Astrocyte of the cerebellum (primary cell): ENCODE measurements at regions not wholly inside any gene's neighbourhood (a gene's known extent, or its start where the extent isn't known, plus 50 kb on each side); places are given as distances from the start of the nearest gene placed in this dataset.

Experiments
- DNase-seq: peaks from one replicate; pipeline ENCODE4 v3.0.0-alpha.2; 2011; ENCODE audit warnings: low read depth
- H3K4me3 ChIP-seq: 2 replicates; pipeline ENCODE4 v1.5.1; 2011; ENCODE audit warnings: mild to moderate bottlenecking, low read depth, low read length, moderate library complexity
- in situ Hi-C: cut with HindIII; loops from 2 replicates; pipeline ENCODE4 v1.10.0; 2017; ENCODE audit warnings: low sequenced_read_pairs
- TF ChIP-seq, protein P1 (sequence below): IDR thresholded peaks from 2 replicates; pipeline ENCODE4 v1.5.1; 2012; ENCODE audit warnings: low read length, low read depth, moderate library complexity, mild to moderate bottlenecking; ENCODE audit errors: missing control alignments

DNA sequence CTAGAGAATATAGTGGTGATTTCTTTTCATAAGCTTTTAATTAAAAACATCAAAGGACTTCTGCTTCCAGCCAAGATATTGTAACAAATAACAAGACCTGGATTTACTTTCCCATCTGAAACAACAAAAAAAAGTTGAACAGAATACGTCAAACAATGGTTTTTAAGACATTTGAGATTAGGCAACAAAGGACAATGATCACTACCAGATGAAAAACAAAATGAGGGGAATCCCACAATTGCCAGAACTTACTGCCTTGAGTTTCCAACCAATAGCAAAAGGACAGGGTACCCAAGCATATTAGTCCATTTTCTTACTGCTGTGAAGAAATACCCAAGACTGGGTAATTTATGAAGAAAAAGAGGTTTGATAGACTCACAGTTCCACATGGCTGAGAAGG is 341.4 kb upstream of the INTU start:
- H3K4me3 ChIP-seq, result no peak overlapping the region
- TF ChIP-seq, protein P1, sequence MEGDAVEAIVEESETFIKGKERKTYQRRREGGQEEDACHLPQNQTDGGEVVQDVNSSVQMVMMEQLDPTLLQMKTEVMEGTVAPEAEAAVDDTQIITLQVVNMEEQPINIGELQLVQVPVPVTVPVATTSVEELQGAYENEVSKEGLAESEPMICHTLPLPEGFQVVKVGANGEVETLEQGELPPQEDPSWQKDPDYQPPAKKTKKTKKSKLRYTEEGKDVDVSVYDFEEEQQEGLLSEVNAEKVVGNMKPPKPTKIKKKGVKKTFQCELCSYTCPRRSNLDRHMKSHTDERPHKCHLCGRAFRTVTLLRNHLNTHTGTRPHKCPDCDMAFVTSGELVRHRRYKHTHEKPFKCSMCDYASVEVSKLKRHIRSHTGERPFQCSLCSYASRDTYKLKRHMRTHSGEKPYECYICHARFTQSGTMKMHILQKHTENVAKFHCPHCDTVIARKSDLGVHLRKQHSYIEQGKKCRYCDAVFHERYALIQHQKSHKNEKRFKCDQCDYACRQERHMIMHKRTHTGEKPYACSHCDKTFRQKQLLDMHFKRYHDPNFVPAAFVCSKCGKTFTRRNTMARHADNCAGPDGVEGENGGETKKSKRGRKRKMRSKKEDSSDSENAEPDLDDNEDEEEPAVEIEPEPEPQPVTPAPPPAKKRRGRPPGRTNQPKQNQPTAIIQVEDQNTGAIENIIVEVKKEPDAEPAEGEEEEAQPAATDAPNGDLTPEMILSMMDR, result no peak
- no peak for DNase-seq
- in situ Hi-C loops, result no loop called here

DNA sequence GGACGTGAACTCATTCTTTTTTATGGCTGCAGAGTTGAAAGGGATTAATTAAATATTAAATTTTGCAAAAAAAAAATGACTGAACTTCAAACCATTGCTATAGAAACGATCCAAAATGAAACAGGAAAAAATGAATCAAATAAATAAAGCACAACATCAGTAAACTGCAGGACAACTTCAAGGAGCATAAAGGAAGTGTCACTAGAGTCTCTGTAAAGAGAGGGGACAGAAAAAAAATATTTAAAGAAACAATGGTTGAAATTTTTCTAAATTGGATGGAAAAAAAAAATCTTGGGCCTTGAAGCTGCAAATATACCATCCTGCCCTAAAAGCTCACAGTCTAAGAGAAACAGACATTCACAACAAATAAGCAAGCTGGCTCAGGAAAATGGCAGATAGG is 339.3 kb upstream of the INTU start:
- in situ Hi-C loops, result no loop called here
- no peak overlapping the region for H3K4me3 ChIP-seq
- TF ChIP-seq, protein P1, result no peak
- no peak for DNase-seq

DNA sequence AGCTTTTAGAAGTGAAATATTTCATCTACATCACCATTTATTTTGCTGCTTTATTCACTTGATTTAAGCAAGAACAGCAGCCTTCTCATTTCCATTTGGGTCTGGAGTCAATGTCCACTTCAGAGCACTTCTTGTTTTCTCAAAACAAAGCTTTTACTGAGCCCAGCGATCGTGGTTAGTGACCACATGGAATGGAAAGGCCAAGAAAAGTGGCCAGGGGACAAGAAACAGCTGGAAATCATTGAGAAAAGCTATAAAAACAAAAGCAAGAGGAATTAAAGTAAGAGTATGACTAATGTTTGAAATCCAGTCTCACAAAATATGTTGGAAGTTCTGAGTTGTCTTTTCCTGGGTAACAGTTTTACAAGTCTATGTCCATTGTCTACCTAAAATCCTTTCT is 328.4 kb upstream of the INTU start:
- peak; percentile 85 for DNase-seq
- no peak overlapping the region for H3K4me3 ChIP-seq
- in situ Hi-C loops, result no loop called here
- TF ChIP-seq, protein P1, result no peak

DNA sequence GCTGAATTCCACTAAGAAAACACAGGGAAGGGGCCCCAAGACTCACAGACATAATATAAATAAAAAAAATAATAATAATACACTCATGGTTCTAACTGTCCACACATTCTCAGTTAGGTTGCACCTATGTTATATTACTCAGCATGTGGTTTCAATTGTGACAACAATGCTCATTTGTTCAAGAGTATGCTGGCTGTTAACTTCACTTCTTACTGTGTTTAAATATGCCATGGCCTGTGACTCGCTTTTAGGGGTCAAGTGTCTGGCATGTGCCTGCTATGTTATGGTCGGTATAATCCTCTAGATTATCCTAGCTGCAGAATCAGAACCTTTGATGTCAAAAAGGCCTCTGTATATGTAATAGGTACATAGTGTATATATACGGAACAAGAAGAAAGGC is 324.8 kb upstream of the INTU start:
- in situ Hi-C loops, result no loop called here
- TF ChIP-seq, protein P1, result no peak
- DNase-seq, result no peak
- H3K4me3 ChIP-seq, result no peak overlapping the region

DNA sequence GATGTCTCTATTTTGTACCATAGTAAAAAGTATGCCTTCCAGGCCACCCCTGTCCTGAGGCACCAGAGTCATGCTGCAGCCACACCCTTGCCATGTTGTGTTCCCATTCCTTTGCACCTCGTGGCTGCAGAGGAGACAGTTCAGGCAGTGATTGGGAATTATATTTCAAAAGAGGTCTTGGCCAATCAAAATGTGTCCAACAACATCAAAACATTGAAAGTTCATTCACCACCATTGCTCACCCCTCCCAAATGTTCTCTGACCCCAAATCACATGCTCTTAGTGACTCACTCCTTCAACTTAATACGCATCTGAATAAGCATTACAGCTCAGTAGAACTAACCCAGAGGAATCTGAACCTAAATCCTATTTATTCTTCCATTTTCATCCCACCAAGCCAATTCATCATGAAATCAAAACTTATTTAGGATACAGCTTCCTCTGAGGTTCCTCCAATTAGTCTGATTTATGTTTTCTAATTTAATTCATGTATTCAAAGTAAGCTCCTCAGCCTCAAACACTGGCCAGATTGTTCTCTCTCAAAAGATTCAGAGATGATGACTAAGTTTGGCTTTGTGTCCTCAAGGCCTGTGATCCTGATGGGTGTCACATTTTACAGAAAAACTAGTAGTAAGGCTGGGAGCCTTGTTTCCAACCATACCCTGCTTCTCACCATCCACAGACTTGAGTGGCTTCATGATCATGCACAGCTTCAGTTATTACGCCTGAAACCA is 323.2 kb upstream of the INTU start:
- TF ChIP-seq, protein P1, result no peak
- in situ Hi-C loops, result no loop called here
- DNase-seq, result no peak
- H3K4me3 ChIP-seq, result no peak overlapping the region

DNA sequence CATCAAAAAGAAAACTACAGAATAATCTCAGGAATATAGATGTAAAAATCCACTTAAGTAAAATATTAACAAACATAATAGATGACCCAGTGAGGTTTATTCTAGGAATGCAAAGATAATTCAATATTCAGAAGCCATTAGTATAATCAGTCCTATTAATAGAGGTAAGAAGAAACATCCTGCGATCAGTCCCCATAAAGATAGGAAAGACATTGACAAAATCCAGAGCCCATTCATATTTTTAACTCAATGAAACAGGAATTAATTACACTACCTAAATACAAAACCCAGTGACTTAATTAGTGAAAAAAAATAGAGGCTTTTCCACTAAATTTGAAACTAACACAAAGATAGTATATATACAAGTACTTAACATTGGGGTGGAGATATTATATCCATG is 321.4 kb upstream of the INTU start:
- in situ Hi-C loops, result no loop called here
- TF ChIP-seq, protein P1, result no peak
- DNase-seq, result no peak
- H3K4me3 ChIP-seq, result no peak overlapping the region

DNA sequence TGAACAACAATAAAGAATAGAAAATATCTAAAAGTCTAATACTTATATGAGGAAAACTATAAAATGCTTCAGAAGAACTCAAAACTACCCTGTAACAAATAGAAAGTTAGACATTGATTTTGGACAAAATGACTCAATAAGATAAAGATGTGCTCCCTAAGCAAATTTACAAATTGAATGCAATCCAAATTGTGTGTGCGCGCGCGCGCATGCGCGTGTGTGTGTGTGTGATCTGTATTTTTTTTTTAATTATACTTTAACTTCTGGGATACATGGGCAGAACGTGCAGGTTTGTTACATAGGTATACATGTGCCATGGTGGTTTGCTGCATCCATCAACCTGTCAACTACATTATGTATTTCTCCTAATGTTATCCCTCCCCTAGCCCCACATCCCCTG is 320.8 kb upstream of the INTU start:
- in situ Hi-C loops, result no loop called here
- TF ChIP-seq, protein P1, result no peak
- DNase-seq, result no peak

More for the DNA sequence above, 320.8 kb upstream of the INTU start:
- H3K4me3 ChIP-seq, result no peak overlapping the region
